HG02885 (cell line): ENCODE measurements at regions not wholly inside any gene's neighbourhood (a gene's known extent, or its start where the extent isn't known, plus 50 kb on each side); places are given as distances from the start of the nearest gene placed in this dataset.

Experiments used
- ATAC-seq: cut with Tn5 transposase; IDR thresholded peaks from one replicate; pipeline ENCODE4 v1.9.1; 2021; ENCODE audit warnings: mild to moderate bottlenecking; ENCODE audit not compliant: unreplicated experiment, poor library complexity

GRCh38 chr9:14031810-14032209 is 282.1 kb downstream of the NFIB start:
- ATAC-seq = no peak

DNA sequence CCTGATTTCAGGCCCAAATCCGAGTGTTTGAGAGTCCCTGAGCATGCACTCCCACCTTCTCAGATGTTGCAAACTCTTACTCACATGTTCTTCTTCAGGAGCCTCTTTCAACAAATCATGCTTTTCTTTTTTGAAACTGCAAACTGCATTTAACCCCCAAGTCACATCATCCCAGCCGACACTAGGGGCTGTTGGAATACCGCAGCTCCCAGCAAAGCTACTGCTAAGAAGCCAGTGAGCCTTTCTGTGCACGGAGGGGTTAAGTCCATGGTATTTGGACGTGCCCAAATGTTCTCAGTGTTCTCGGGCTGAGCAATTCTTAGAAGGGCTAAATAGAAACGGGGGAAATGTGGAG is 282.9 kb downstream of the NFIB start:
- no peak for ATAC-seq

- no peak for ATAC-seq
These were observed 283.4 kb downstream of the NFIB start for GRCh38 chr9:14030375-14031059.

- ATAC-seq = no peak
These were observed 284.1 kb downstream of the NFIB start for GRCh38 chr9:14029806-14030374.

- no peak for ATAC-seq
These were observed 286.7 kb downstream of the NFIB start for GRCh38 chr9:14027116-14027800.

DNA sequence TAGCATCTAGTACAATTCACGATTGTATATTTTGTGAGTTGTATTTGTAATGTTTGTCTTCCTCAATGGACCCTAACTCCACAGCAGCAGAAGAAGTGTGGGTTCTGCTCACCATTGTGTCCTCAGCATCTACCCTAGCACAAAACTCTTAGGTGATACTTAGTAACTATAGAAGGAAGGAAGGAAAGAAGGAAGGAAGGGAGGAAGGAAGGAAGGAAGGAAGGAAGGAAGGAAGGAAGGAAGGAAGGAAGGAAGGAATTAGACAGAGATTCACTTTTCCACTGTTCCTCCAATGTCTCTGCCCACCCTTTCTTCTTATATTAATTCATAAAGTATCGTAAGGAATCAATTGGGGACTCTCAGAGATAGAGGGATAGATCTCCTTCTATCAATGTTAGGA is 288.2 kb downstream of the NFIB start:
- ATAC-seq = no peak

- no peak for ATAC-seq
These were observed 290.7 kb downstream of the NFIB start for GRCh38 chr9:14023285-14023684.

DNA sequence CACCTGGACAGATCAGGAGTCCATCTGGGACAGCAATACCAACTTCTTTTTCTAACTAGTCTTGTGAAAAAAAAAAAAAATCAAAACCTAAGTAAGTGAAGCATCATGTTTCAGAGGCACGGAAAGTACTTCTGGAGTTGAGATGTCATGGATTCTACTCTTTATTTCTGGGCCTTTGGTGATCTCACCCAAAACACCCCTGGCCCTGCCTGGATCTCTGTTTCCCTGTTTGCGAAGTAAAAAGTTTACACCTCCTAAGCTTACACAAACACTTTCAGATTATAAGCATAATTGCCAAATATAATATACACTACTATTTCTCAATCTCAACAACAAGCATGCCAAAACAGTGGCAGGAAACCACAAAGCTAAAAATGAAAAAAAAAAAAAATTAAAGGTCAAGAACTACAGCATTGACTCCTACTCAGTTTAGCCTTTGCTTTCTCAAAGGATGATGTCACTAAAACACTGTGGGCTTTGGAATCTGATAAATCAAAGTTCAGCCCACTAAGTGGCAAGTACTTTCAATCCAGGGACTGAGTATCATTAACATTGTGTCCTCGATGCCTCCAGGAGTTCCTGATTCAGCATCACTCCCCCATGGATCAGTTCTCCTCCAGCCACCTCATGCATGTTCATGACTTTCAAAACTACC is 291.9 kb downstream of the NFIB start:
- ATAC-seq = no peak

DNA sequence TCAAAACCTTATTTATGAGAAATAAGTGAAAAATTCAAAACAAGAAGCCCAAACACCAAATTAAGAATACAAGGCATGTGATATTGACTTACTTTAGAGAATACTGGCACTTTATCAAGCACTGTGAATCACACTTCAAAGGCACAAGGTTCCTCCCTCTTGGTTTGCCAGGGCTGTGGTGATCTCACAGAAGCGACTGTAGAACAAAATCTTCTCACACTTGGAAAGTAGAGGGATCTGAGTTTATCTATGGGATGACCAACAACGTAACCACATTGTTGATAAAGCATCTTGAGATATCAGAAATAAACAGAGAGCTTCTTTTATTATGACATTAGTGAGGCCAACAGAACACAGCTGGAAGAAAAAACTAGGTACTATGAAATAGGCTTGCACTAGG is 295.9 kb downstream of the NFIB start:
- no peak for ATAC-seq

- ATAC-seq = no peak
These were observed 299.2 kb downstream of the NFIB start for GRCh38 chr9:14014744-14015143.

DNA sequence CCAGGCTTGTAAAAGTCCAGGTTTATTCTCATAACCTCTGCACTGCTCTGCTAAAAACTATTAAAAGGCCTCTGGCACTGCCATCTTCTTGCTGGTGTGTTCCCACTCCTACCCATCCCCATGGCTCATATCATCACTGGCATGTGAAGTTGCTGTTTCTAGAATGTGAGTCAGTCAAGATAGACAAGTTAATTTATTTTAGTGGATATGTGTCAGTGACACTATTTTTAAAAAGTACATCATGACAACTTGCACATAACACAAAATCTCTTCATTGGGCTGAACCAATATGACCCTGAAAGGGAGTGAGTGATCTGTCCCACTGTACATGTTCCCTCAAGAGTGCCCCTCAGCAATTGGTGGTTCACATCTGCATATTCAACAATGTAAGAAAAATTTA is 299.7 kb downstream of the NFIB start:
- no peak for ATAC-seq

DNA sequence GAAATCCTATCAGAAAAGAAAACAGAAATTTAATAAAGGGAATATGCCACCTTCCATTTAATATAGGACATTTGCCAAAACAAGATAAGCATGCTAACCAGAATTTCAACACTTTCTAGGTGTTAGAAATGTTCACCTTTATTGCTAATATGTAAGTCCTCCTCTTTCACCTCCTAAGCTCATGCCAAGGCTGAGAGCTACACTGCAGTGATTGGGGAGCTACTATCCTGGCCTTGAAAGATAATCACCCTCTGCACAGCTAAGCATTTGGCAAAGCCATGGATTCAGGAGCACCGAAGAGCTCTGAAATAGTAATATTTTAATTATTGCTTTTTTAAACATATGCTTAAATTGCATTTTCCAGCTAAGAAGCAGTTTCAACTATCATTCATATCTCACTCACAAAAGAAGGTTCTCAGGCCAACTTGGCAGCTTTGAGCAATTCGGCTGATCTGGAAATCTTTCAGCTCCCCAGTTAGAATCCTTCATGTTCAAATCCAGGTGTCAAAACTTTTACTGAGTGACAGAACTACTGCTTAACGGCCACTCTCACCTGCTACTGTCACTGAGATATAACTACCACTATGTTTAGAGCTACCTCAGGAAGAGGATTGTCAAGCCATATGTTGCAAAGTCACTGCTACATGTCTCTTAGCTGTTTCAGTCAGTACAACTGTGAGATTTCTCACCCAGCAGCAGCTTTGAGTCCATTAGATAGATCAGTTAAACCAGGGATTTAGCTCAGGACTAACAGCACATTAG is 302.0 kb downstream of the NFIB start:
- no peak for ATAC-seq

DNA sequence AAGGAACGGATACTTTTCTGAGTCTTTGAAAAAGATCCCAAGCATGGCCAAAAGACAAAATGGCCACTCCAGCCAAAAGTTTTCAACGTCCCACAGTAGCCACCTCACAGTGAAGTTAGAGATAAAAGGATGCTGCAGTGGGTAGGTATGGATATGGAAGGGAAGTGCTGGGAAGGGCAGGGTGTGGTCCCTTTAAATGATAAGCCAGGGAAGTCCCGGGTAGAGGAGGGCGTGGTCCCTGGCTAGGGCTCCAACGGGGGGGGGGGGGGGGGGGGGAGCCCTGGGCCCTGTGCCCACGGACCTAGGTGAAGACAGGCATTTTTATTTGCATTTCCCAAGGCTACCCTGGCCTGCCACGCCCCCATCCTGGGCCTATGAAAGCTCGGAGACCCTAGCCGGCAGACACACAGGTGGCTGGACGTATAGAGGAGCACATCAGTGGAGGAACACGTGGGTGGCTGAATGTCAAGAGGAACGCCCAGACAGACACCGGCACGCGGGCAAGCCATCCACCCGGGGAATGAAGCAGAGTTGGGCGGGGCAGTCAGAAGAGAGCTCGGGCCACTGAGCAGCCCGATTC is 306.7 kb downstream of the NFIB start:
- ATAC-seq = no peak

DNA sequence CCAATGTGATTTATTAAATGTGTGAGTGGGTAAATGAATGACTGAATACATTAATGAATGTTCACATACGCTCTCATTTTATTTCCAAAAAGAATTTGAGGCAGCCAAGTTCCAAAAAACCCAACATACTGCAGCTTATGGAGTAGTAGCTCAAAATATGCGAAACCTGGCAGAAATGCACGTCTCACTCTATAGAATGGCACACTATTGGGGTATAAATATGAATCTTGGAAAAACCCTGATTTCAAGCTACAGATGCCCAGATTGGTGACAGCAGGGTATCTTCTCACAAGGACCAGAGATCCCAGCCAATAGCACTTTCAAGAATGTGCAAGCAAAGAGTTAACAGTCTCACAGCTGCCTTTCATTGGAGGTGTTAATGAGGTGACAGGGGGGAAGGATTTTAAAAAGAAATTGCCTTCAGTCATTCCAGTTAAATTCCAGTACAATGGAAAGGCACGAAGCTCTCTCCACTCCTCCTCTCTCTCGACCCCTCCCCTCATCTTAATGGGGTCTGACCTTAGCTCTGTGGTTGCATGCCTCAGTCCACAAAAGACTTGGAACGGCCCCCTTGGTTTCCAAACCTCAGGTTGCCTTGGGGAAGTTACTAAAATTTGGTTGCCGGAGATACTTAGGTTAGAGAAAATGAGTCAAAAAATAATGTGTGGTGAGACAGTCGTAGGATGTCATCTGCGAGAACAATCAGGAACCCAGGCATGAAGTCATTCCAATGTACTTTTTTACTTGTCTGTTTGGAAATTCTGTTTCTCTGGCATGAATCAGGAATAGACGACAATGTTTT is 307.4 kb downstream of the NFIB start:
- no peak for ATAC-seq

DNA sequence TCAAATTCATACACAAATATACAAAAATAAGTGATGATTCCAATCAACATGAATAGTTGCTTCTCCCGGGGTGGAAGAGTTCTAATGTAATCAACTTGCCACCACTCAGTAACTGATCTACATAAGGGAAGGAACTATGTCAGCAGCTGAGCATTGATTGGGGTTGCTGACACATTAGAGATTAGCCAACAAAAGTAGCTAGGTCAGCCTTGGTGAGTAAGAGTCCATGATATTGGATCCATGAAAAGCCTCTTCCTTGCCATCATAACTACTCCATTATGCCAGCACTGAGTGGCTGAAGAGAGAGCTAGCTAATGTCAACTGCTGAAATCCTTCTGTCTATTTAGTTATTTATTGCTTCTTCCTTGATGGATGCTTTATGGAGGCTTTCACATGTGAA is 309.8 kb downstream of the NFIB start:
- ATAC-seq = no peak

GRCh38 chr9:13994240-13994639 is 319.7 kb downstream of the NFIB start:
- no peak for ATAC-seq

DNA sequence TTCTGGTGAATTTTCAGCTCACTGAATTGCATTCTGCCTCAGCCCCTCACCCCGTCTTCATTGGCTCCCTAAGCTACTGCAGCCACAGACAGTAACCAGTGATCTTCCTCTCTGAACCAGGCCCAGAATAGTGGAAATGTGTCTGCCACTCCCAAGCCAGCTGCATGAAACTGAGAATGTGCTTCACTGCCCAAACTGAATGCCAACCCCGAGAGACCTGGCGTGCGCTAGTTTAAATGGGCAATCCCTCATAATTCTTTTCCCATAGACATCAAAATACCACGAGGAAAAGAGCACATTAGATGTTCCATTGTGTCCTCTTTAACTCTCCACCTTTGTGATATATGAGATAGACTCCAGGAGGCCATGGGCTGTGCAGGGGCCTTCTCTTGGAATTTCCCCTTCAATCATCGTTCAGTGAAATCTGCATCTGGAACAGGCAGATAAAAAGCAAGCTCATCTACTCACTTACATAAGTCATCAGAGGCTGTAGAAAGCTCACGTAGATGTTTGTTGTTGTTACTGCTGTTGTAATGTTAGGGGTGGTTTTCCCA is 320.2 kb downstream of the NFIB start:
- ATAC-seq = no peak

DNA sequence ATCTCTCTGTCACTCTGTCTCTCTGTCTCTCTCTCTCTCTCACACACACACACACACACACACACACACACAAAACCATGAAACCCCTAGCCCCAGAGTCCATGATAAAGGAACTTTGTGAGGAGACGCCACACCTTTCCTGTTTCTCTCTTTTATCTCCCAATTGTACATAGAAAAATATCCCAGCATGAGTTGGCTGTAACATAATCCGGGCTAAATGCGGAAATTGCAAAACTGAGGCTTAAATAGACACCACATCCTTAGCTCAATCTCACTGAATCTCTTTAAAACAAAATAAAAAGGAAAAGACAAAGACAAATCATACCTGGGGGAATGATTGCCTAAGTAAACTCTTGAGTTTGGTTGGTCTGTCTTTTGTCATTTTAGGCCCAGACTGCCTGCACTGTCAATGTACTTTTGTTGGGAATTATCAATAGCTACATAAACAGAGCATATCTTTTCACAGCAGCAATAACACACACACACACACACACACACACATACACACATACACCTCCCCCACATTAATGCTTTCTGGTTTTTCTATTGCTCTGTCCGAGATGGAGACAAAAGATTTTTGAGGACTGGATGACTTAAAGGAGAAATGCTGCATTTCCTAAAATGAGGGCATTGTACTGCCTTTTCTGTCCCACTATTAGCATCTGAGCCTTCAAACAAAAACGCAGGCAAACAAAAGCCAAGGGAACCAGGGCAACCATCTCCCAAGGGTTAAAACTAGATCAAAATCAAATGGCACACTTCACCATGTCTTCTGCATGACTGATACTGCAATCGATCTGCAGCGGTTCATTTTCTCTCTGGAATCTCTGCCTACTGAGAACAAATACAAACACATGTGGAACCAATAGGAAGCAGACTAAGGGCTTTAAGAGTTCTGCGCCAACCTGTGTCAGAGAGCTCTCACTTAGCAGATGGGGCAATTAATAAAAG is 321.5 kb downstream of the NFIB start:
- no peak for ATAC-seq
